Left ventricle myocardium inferior (tissue), 1 donor: ENCODE measurements at regions not wholly inside any gene's neighbourhood (a gene's known extent, or its start where the extent isn't known, plus 50 kb on each side); places are given as distances from the start of the nearest gene placed in this dataset.
"Not testable (repeated sequence)": the region's sequence is repeated elsewhere in the genome, so short reads cannot be mapped to it uniquely, and the experiment has no call there.

Experiments
- DNase-seq: peaks from one replicate; pipeline ENCODE4 v3.0.0-alpha.2; 2020
- H3K27ac ChIP-seq: fragments of 200-600 bp; replicated peaks from 2 replicates; pipeline ENCODE4 v1.8.0; 2021
- H3K27me3 ChIP-seq: fragments of 200-600 bp; 2 replicates; pipeline ENCODE4 v1.8.0; 2021; ENCODE audit warnings: low read depth
- H3K36me3 ChIP-seq: fragments of 200-600 bp; 2 replicates; pipeline ENCODE4 v1.8.0; 2021
- H3K4me1 ChIP-seq: fragments of 200-600 bp; 2 replicates; pipeline ENCODE4 v1.8.0; 2021
- H3K4me3 ChIP-seq: fragments of 200-600 bp; 2 replicates; pipeline ENCODE4 v1.8.0; 2021; ENCODE audit warnings: mild to moderate bottlenecking, moderate library complexity
- H3K9me3 ChIP-seq: fragments of 200-600 bp; replicated peaks from 2 replicates; pipeline ENCODE4 v1.8.0; 2021
- intact Hi-C: fragments of 100-400 bp; cut with micrococcal nuclease; formaldehyde crosslinking; loops from one replicate; pipeline ENCODE4 v1.11.0; 2022
- TF ChIP-seq, protein P1 (sequence below): fragments of 200-600 bp; IDR thresholded peaks from 2 replicates; pipeline ENCODE4 v1.8.0; 2021; ENCODE audit warnings: antibody characterized with exemption, mild to moderate bottlenecking, borderline replicate concordance
- donor health status: DM: no; HTN: yes; CAD: no; lungs with severe emphysema.

DNA sequence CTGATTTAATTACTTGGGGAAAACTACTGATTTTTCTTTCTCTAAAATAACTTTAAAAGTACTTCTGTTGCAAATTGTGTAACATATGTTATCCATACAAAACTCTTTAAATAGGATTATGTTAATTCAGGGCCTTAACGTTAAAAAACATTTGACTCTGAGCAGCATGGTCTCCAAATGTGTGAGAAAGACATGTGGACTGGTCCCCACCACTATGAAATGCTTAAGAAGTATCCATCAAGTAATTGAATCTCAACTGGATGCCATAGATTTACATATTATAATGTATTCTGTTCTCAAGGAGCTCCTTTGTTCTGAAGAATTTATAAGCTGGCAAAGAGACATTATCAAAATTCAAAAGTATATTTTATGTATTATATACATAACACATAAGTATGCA lies 130.8 kb upstream of the HEY2 start:
- intact Hi-C loops: no loop called here
- DNase-seq: no peak
- Histone ChIP-seq H3K9me3 (no peaks in the 10 kb centered on the region), H3K27me3 (no peaks in the 10 kb centered on the region), H3K36me3 (no peaks in the 10 kb centered on the region), H3K4me1 (no peaks in the 10 kb centered on the region), H3K4me3 (no peak overlapping the region), H3K27ac (no peak overlapping the region)
- TF ChIP-seq, protein P1, sequence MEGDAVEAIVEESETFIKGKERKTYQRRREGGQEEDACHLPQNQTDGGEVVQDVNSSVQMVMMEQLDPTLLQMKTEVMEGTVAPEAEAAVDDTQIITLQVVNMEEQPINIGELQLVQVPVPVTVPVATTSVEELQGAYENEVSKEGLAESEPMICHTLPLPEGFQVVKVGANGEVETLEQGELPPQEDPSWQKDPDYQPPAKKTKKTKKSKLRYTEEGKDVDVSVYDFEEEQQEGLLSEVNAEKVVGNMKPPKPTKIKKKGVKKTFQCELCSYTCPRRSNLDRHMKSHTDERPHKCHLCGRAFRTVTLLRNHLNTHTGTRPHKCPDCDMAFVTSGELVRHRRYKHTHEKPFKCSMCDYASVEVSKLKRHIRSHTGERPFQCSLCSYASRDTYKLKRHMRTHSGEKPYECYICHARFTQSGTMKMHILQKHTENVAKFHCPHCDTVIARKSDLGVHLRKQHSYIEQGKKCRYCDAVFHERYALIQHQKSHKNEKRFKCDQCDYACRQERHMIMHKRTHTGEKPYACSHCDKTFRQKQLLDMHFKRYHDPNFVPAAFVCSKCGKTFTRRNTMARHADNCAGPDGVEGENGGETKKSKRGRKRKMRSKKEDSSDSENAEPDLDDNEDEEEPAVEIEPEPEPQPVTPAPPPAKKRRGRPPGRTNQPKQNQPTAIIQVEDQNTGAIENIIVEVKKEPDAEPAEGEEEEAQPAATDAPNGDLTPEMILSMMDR: no peak

DNA sequence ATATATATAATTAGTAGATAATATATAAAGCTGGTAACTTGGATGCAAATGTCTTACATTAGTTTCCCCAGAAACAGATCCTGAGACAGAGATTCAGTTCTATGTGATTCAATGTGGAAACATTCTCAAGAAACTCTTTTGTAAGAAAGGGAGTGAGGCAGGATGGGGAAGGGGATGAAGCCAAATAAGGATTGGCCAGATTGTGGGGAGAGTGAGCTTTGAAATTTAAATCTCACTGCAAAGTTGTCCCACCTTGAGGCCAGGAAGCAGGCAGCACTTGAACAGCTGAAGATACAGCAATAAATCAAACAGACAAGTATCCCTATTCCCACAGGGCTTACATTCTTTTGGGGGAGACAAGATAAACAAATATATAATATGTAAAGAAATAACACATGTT lies 126.3 kb upstream of the HEY2 start:
- Histone ChIP-seq H3K27ac (no peak overlapping the region), H3K4me3 (no peak overlapping the region), H3K4me1 (no peaks in the 10 kb centered on the region), H3K27me3 (no peaks in the 10 kb centered on the region), H3K36me3 (no peaks in the 10 kb centered on the region), H3K9me3 (no peaks in the 10 kb centered on the region)
- DNase-seq: no peak
- TF ChIP-seq, protein P1: no peak
- intact Hi-C loops: no loop called here

DNA sequence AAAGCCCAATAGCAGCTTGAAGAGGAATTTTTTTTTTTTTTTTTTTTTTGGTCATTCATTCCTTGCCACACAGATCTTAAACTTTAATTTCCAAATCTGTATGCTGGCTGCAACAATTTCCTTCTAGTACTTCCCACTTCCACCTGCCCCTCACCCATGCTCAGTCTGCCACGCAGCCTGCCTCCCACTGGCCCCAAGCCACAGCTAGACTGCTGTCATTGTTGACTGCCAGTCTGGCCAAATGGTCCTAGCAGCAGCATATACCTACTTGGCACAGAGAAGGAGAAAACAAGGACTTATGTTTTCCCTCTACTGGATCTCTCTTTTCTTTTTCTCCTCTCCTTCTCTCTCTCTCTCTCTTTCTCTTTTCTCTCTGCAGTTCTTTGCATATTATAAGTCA lies 118.3 kb upstream of the HEY2 start:
- H3K27me3 ChIP-seq: no peaks in the 10 kb centered on the region
- TF ChIP-seq, protein P1: no peak
- DNase-seq: no peak
- H3K9me3 ChIP-seq: no peaks in the 10 kb centered on the region
- H3K4me3 ChIP-seq: no peak overlapping the region
- H3K36me3 ChIP-seq: no peaks in the 10 kb centered on the region
- no peaks in the 10 kb centered on the region for H3K4me1 ChIP-seq
- intact Hi-C loops: no loop called here
- H3K27ac ChIP-seq: no peak overlapping the region

DNA sequence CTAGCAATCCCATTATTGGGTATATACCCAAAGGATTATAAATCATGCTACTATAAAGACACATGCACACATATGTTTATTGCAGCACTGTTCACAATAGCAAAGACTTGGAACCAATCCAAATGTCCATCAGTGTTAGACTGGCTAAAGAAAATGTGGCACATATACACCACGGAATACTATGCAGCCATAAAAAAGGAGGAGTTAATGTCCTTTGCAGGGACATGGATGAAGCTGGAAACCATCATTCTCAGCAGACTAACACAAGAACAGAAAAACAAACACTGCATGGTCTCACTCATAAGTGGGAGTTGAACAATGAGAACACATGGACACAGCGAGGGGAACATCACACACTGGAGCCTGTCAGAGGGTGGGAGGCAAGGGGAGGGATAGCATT lies 113.4 kb upstream of the HEY2 start:
- H3K27ac ChIP-seq, DNase-seq, intact Hi-C loops, H3K27me3 ChIP-seq, H3K36me3 ChIP-seq, H3K9me3 ChIP-seq, H3K4me3 ChIP-seq: not testable (repeated sequence)
- H3K4me1 ChIP-seq: peaks cover 11% of the 10 kb centered on the region

DNA sequence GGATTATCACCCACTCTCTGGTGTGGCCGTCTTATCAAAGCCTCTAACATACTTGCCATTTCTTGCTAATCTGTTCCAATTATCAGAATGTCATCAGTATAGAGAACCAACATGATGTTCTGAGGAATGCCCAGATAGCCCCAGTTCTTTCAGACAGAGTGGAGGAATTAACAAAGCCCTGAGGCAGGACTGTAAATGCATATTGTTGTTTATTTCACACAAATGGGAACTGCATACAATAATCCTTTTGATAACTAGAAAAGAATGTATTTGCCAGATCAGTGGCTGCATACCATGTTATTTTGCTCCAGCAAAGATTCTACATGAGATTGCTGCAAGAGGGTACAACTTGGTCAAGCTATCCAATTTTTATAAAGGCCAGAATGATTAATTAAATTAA lies 112.8 kb upstream of the HEY2 start:
- Histone ChIP-seq H3K27ac (no peak overlapping the region), H3K4me1 (peaks cover 11% of the 10 kb centered on the region), H3K4me3 (no peak overlapping the region), H3K9me3 (no peaks in the 10 kb centered on the region), H3K36me3 (no peaks in the 10 kb centered on the region), H3K27me3 (no peaks in the 10 kb centered on the region)
- intact Hi-C loops: no loop called here
- TF ChIP-seq, protein P1: no peak
- no peak for DNase-seq

DNA sequence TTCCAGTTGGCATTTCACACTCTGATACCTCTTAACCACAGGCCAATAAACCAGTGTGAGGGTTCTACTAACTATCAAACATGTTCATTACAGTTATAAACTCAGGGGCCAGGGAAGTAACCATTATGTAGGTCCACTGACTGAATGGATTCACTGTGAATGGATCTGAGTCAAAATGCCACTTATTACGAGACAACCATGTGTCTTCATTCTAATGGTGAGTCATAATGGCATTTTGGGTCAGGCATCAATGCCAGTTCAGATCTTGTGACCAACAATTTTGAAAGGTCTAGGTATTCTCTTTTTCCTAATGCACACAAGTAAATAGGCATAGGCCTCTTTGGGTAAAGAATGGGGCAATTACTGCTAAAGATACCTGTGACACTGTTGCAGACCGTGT lies 112.2 kb upstream of the HEY2 start:
- H3K9me3 ChIP-seq: no peaks in the 10 kb centered on the region
- TF ChIP-seq, protein P1: no peak
- H3K4me1 ChIP-seq: peaks cover 11% of the 10 kb centered on the region
- no peak overlapping the region for H3K4me3 ChIP-seq
- H3K36me3 ChIP-seq: no peaks in the 10 kb centered on the region
- no peak for DNase-seq
- H3K27ac ChIP-seq: no peak overlapping the region
- no peaks in the 10 kb centered on the region for H3K27me3 ChIP-seq
- intact Hi-C loops: no loop called here
